ENCODE measurements at regions not wholly inside any gene's neighbourhood (a gene's known extent, or its start where the extent isn't known, plus 50 kb on each side); places are given as distances from the start of the nearest gene placed in this dataset.

DNA sequence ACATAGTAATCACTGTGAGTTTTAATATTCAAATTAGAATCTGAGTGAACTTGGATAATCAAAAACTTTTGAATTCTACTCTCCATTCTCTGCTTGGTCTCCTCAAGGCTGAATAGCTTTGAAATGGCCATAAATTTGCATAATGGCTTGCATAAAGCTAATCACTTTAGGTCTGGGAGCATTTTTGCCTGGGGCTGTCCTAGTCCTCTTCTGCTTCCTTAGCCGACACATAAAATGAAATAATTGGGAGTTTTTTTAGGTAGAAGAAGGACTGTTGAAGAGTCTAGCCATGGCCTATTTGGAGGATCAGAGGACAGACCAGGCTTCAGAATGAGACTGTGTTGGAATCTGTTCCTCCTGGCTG, 91.4 kb upstream of the EEF2KMT start:
- TF ChIP-seq, protein P1, sequence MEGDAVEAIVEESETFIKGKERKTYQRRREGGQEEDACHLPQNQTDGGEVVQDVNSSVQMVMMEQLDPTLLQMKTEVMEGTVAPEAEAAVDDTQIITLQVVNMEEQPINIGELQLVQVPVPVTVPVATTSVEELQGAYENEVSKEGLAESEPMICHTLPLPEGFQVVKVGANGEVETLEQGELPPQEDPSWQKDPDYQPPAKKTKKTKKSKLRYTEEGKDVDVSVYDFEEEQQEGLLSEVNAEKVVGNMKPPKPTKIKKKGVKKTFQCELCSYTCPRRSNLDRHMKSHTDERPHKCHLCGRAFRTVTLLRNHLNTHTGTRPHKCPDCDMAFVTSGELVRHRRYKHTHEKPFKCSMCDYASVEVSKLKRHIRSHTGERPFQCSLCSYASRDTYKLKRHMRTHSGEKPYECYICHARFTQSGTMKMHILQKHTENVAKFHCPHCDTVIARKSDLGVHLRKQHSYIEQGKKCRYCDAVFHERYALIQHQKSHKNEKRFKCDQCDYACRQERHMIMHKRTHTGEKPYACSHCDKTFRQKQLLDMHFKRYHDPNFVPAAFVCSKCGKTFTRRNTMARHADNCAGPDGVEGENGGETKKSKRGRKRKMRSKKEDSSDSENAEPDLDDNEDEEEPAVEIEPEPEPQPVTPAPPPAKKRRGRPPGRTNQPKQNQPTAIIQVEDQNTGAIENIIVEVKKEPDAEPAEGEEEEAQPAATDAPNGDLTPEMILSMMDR (conservative IDR thresholded peaks at IDR 0.05 in 1 of 2, IDR thresholded peaks at IDR 0.05 in 1 of 2; ENCODE audit: low read depth in 1 of 2, low read length in 2 of 2) = no peak
- no peak for TF ChIP-seq EZH2 (IDR thresholded peaks at IDR 0.05; ENCODE audit: low read length, missing control alignments)

All from fibroblast of lung (primary cell).